ENCODE measurements at regions not wholly inside any gene's neighbourhood (a gene's known extent, or its start where the extent isn't known, plus 50 kb on each side); places are given as distances from the start of the nearest gene placed in this dataset.

GRCh38 chr19:29366757-29367156 is 153.8 kb upstream of the UQCRFS1 start:
- TF ChIP-seq, protein P1, sequence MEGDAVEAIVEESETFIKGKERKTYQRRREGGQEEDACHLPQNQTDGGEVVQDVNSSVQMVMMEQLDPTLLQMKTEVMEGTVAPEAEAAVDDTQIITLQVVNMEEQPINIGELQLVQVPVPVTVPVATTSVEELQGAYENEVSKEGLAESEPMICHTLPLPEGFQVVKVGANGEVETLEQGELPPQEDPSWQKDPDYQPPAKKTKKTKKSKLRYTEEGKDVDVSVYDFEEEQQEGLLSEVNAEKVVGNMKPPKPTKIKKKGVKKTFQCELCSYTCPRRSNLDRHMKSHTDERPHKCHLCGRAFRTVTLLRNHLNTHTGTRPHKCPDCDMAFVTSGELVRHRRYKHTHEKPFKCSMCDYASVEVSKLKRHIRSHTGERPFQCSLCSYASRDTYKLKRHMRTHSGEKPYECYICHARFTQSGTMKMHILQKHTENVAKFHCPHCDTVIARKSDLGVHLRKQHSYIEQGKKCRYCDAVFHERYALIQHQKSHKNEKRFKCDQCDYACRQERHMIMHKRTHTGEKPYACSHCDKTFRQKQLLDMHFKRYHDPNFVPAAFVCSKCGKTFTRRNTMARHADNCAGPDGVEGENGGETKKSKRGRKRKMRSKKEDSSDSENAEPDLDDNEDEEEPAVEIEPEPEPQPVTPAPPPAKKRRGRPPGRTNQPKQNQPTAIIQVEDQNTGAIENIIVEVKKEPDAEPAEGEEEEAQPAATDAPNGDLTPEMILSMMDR (IDR thresholded peaks at IDR 0.05) = no peak
- no peak for TF ChIP-seq POLR2A (IDR thresholded peaks at IDR 0.05)
